ENCODE measurements at regions not wholly inside any gene's neighbourhood (a gene's known extent, or its start where the extent isn't known, plus 50 kb on each side); places are given as distances from the start of the nearest gene placed in this dataset.
A peak's percentile ranks its signal among the peaks of the same experiment; 100 is the strongest.

DNA sequence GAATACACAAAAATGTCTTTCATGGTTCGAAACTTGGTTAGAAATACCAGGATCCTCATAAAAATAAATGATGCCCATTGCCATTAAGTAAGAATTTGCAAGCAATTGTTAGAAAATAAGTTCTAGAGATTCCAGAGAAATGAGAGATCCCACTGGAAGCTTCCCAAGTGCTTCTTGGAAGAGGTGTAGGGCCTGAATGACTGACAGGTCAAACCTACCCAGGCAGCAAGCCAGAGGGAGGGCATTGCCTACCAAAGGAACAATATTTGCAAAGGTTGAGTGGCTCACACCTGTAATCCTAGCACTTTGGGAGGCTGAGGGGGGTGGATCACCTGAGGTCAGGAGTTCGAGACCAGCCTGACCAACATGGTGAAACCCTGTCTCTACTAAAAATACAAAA lies 777.0 kb upstream of the WWC1 start:
- no peak for DNase-seq (ENCODE audit: insufficient read length, low spot score, missing footprints)
- Histone ChIP-seq H3K27ac (ENCODE audit: low read depth, low read length) (no peak overlapping the region), H3K9me3 (ENCODE audit: low read depth, low read length) (no peaks in the 10 kb centered on the region), H2AFZ (ENCODE audit: low read length) (no peak overlapping the region), H3K27me3 (ENCODE audit: insufficient read depth, low read length) (no peaks in the 10 kb centered on the region), H3K4me1 (ENCODE audit: insufficient read depth, low read length) (no peaks in the 10 kb centered on the region), H3K4me3 (ENCODE audit: insufficient read depth, low read length) (no peak overlapping the region), H4K20me1 (ENCODE audit: insufficient read depth, low read length) (no peaks in the 10 kb centered on the region), H3K79me2 (ENCODE audit: insufficient read depth, low read length) (no peaks in the 10 kb centered on the region), H3K4me2 (ENCODE audit: insufficient read depth, low read length) (no peak overlapping the region), H3K36me3 (ENCODE audit: insufficient read depth, low read length) (no peaks in the 10 kb centered on the region)
- no peak for TF ChIP-seq CTCF (IDR thresholded peaks at IDR 0.05; ENCODE audit: extremely low read depth, low read depth, low read length)

GRCh38 chr5:167525004-167525403 lies 766.4 kb upstream of the WWC1 start:
- no peaks in the 10 kb centered on the region for H3K9me3 ChIP-seq (ENCODE audit: low read depth, low read length)
- no peaks in the 10 kb centered on the region for H3K79me2 ChIP-seq (ENCODE audit: insufficient read depth, low read length)
- no peak overlapping the region for H3K4me2 ChIP-seq (ENCODE audit: insufficient read depth, low read length)
- DNase-seq (ENCODE audit: insufficient read length, low spot score, missing footprints) = no peak
- H3K27me3 ChIP-seq (ENCODE audit: insufficient read depth, low read length) = no peaks in the 10 kb centered on the region
- no peak overlapping the region for H3K27ac ChIP-seq (ENCODE audit: low read depth, low read length)
- H2AFZ ChIP-seq (ENCODE audit: low read length) = no peak overlapping the region
- TF ChIP-seq CTCF (IDR thresholded peaks at IDR 0.05; ENCODE audit: extremely low read depth, low read depth, low read length) = no peak
- H3K4me1 ChIP-seq (ENCODE audit: insufficient read depth, low read length) = no peaks in the 10 kb centered on the region
- H3K36me3 ChIP-seq (ENCODE audit: insufficient read depth, low read length) = no peaks in the 10 kb centered on the region
- no peak overlapping the region for H3K4me3 ChIP-seq (ENCODE audit: insufficient read depth, low read length)
- no peaks in the 10 kb centered on the region for H4K20me1 ChIP-seq (ENCODE audit: insufficient read depth, low read length)

- no peaks in the 10 kb centered on the region for H4K20me1 ChIP-seq (ENCODE audit: insufficient read depth, low read length)
- H3K27ac ChIP-seq (ENCODE audit: low read depth, low read length) = no peak overlapping the region
- no peaks in the 10 kb centered on the region for H3K4me1 ChIP-seq (ENCODE audit: insufficient read depth, low read length)
- H3K79me2 ChIP-seq (ENCODE audit: insufficient read depth, low read length) = no peaks in the 10 kb centered on the region
- no peak for TF ChIP-seq CTCF (IDR thresholded peaks at IDR 0.05; ENCODE audit: extremely low read depth, low read depth, low read length)
- H3K4me3 ChIP-seq (ENCODE audit: insufficient read depth, low read length) = no peak overlapping the region
- H3K36me3 ChIP-seq (ENCODE audit: insufficient read depth, low read length) = no peaks in the 10 kb centered on the region
- H3K9me3 ChIP-seq (ENCODE audit: low read depth, low read length) = no peaks in the 10 kb centered on the region
- no peak for DNase-seq (ENCODE audit: insufficient read length, low spot score, missing footprints)
- H3K4me2 ChIP-seq (ENCODE audit: insufficient read depth, low read length) = no peak overlapping the region
- no peak overlapping the region for H2AFZ ChIP-seq (ENCODE audit: low read length)
- H3K27me3 ChIP-seq (ENCODE audit: insufficient read depth, low read length) = no peaks in the 10 kb centered on the region
Measured at GRCh38 chr5:167528651-167529050, 762.8 kb upstream of the WWC1 start.

DNA sequence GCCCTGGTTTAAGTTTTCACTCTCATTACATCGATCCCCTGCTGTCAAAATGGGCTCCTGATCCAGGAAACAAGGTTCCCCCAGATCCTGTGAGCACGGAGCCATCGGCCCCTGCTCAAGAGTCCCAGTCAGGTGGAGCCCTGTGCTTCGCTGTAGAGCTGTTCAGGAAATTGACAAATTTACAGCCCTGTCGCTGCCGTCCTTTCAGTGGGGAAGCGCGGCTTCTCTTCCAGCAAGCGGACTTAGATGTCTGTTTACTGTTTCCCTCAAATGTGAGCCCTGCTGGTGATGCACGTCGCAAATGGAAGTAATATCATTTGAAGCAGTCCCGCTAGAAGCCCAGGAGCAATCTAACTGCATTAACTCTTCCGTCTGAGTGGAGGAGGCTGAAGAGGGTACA lies 760.9 kb upstream of the WWC1 start:
- H3K4me1 ChIP-seq (ENCODE audit: insufficient read depth, low read length) = no peaks in the 10 kb centered on the region
- no peaks in the 10 kb centered on the region for H3K27me3 ChIP-seq (ENCODE audit: insufficient read depth, low read length)
- H3K4me3 ChIP-seq (ENCODE audit: insufficient read depth, low read length) = no peak overlapping the region
- TF ChIP-seq CTCF (IDR thresholded peaks at IDR 0.05; ENCODE audit: extremely low read depth, low read depth, low read length) = no peak
- H3K27ac ChIP-seq (ENCODE audit: low read depth, low read length) = no peak overlapping the region
- H3K9me3 ChIP-seq (ENCODE audit: low read depth, low read length) = no peaks in the 10 kb centered on the region
- peak overlapping the region; percentile 10 for H3K4me2 ChIP-seq (ENCODE audit: insufficient read depth, low read length)
- no peaks in the 10 kb centered on the region for H4K20me1 ChIP-seq (ENCODE audit: insufficient read depth, low read length)
- H2AFZ ChIP-seq (ENCODE audit: low read length) = peak overlapping the region; percentile 61
- no peak for DNase-seq (ENCODE audit: insufficient read length, low spot score, missing footprints)
- H3K36me3 ChIP-seq (ENCODE audit: insufficient read depth, low read length) = no peaks in the 10 kb centered on the region
- no peaks in the 10 kb centered on the region for H3K79me2 ChIP-seq (ENCODE audit: insufficient read depth, low read length)
